ENCODE measurements at regions not wholly inside any gene's neighbourhood (a gene's known extent, or its start where the extent isn't known, plus 50 kb on each side); places are given as distances from the start of the nearest gene placed in this dataset.

- 71 to 88% (median 80%) methylated on average over 3 of the region's 3 CpGs for WGBS, 5 donors
- Histone ChIP-seq H3K27ac (no peak overlapping the region), H3K4me3 (no peak overlapping the region), H3K36me3 (no peaks in the 10 kb centered on the region), H3K4me1 (no peaks in the 10 kb centered on the region), H3K9me3 (no peaks in the 10 kb centered on the region), H3K27me3 (peaks cover 0 to 5% (median 0%) of the 10 kb centered on the region in 3 donors)
- no peak for TF ChIP-seq POLR2AphosphoS5 (IDR thresholded peaks at IDR 0.05)
- no peak for TF ChIP-seq POLR2A (IDR thresholded peaks at IDR 0.05)
- no peak for TF ChIP-seq CTCF (IDR thresholded peaks at IDR 0.05)
- TF ChIP-seq EP300 (IDR thresholded peaks at IDR 0.05) = no peak
- intact Hi-C loops (cut with DNase I; ENCODE audit: low total_unique reads) = no loop called here
- DNase-seq = no peak
Observed at GRCh38 chr4:154015578-154015977, 226.7 kb upstream of the SFRP2 start.

DNA sequence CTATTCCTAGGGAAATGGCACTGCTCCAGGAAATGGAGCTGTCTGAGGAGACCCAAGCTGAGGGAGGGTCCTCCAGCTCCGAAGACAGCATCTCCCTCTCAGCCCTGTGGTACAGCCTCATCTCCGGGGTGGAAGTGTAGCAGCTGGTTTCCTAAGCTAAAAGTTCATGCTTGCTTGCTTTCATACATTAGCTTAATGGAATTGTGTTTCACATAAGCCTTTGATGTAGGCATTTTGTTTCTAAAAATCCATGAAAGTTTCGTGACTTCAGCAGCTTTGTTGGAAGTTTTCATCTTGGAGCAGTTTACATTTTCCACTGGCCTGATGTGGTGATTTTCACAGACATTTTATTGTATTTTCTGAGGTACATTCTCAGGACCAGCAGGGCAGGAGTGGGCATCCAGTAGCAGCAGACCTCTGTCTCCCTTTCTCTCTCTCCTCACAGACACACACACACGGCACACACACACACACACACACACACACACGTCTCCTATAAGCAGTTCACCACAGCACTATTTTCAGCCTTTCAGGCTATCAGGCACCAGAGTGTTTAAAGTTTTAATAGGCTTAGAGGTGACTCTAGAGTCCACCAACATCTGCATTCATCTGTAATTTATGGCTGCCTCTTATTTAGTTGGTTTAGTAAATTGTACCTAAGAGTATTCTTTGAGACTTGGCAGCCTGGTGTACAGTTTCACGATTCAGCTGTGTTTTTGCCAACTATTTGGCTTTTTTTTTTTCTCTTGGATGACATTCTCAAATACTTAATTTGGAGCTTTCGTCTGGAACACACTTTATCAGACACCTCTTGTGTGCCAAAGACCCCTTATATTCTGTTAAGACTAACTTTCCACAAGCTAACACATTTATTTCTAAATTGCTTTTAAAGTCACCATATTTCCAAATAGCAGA, 225.8 kb upstream of the SFRP2 start:
- H3K27ac ChIP-seq = no peak overlapping the region

DNA sequence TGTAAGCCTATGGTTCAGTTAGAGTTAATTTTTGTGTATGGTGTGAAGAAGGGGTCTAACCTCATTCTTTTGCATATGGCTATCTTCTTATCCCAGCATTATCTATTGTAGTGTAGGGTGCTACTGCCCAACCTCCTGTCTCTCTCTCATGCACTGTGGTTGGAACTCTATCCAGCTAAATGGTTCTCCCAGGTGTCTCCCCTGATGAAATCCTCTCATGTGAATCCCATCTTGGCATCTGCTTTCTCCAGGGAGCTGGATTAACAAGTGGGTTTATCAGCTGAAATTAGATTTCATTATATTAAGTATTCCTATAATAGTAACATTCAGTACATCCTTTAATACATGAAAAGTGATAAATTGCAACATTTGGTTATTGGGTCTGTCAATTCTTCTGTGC, 224.7 kb upstream of the SFRP2 start:
- intact Hi-C loops (cut with DNase I; ENCODE audit: low total_unique reads) = no loop called here
- no peak for DNase-seq
- peaks cover 0 to 5% (median 0%) of the 10 kb centered on the region in 3 donors for H3K27me3 ChIP-seq
- no peaks in the 10 kb centered on the region for H3K9me3 ChIP-seq
- TF ChIP-seq EP300 (IDR thresholded peaks at IDR 0.05) (no peak), POLR2AphosphoS5 (IDR thresholded peaks at IDR 0.05) (no peak), POLR2A (IDR thresholded peaks at IDR 0.05) (no peak), CTCF (IDR thresholded peaks at IDR 0.05) (no peak)
- H3K36me3 ChIP-seq = no peaks in the 10 kb centered on the region
- no peak overlapping the region for H3K4me3 ChIP-seq
- no peak overlapping the region for H3K27ac ChIP-seq
- no peaks in the 10 kb centered on the region for H3K4me1 ChIP-seq

More for the DNA sequence above, 225.8 kb upstream of the SFRP2 start:
- Histone ChIP-seq H3K4me1 (no peaks in the 10 kb centered on the region), H3K36me3 (no peaks in the 10 kb centered on the region), H3K4me3 (no peak overlapping the region), H3K27me3 (peaks cover 0 to 5% (median 0%) of the 10 kb centered on the region in 3 donors), H3K9me3 (no peaks in the 10 kb centered on the region)
- no peak for TF ChIP-seq POLR2A (IDR thresholded peaks at IDR 0.05)
- no peak for TF ChIP-seq POLR2AphosphoS5 (IDR thresholded peaks at IDR 0.05)
- intact Hi-C loops (cut with DNase I; ENCODE audit: low total_unique reads) = no loop called here
- peak in 1 of 2 donors; percentile 66 for DNase-seq
- 40 to 60% (median 51%) methylated on average over 7 of the region's 7 CpGs for WGBS, 5 donors

GRCh38 chr4:154010371-154010770, 221.5 kb upstream of the SFRP2 start:
- no peaks in the 10 kb centered on the region for H3K9me3 ChIP-seq
- no peaks in the 10 kb centered on the region for H3K36me3 ChIP-seq
- H3K27me3 ChIP-seq = no peaks in the 10 kb centered on the region
- TF ChIP-seq EP300 (IDR thresholded peaks at IDR 0.05) (no peak), POLR2A (IDR thresholded peaks at IDR 0.05) (no peak), POLR2AphosphoS5 (IDR thresholded peaks at IDR 0.05) (no peak), CTCF (IDR thresholded peaks at IDR 0.05) (no peak)
- intact Hi-C loops (cut with DNase I; ENCODE audit: low total_unique reads) = no loop called here
- 71 to 77% (median 75%) methylated on average over 7 of the region's 7 CpGs for WGBS, 5 donors
- DNase-seq = peak in 1 of 2 donors; percentile 73
- no peaks in the 10 kb centered on the region for H3K4me1 ChIP-seq
- no peak overlapping the region for H3K4me3 ChIP-seq
- peak overlapping the region in 2 of 5 donors; percentile 13 to 42 for H3K27ac ChIP-seq

DNA sequence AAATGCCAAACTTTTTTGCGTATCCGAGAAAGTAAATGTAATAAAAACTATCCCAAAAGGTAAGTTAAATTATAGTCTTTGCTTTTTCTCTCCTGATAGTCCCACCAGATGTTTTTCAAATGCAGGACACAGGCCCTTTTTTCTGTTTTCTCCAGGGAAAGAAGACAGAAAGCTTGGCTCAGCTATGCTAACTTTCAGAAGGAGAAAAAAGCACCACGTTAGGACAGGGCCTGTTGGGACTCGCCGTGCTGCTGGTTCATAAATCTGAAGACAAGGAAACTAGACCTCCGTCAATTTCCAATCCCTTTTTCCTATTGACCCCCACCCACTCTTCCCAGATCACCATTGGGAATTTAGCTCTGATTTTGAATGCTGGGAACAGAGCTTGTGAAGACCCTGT, 220.9 kb upstream of the SFRP2 start:
- no peaks in the 10 kb centered on the region for H3K36me3 ChIP-seq
- no peak for DNase-seq
- H3K9me3 ChIP-seq = no peaks in the 10 kb centered on the region
- WGBS, 5 donors = 66 to 80% (median 76%) methylated on average over 6 of the region's 6 CpGs
- intact Hi-C loops (cut with DNase I; ENCODE audit: low total_unique reads) = no loop called here
- TF ChIP-seq EP300 (IDR thresholded peaks at IDR 0.05) (no peak), POLR2AphosphoS5 (IDR thresholded peaks at IDR 0.05) (no peak), POLR2A (IDR thresholded peaks at IDR 0.05) (no peak), CTCF (IDR thresholded peaks at IDR 0.05) (no peak)
- H3K4me1 ChIP-seq = peaks cover 0 to under 1% (median 0%) of the 10 kb centered on the region in 4 donors
- H3K27ac ChIP-seq = peak overlapping the region in 2 of 5 donors; percentile 13 to 42
- H3K4me3 ChIP-seq = no peak overlapping the region
- no peaks in the 10 kb centered on the region for H3K27me3 ChIP-seq
